H9 (cell line): ENCODE measurements at regions not wholly inside any gene's neighbourhood (a gene's known extent, or its start where the extent isn't known, plus 50 kb on each side); places are given as distances from the start of the nearest gene placed in this dataset.

ENCODE experiments used
- DNase-seq: peaks from one replicate; pipeline ENCODE4 v3.0.0-alpha.2; 2017
- H2AFZ ChIP-seq: one replicate; pipeline ENCODE4 v1.6.1; 2013; ENCODE audit warnings: mild to moderate bottlenecking, low read length, control low read depth, moderate library complexity
- H2AK5ac ChIP-seq: 2 replicates; pipeline ENCODE4 v1.6.1; 2013; ENCODE audit warnings: low read length, control low read depth, mixed read lengths; ENCODE audit not compliant: insufficient read length
- H2BK120ac ChIP-seq: one replicate; pipeline ENCODE4 v1.6.1; 2013; ENCODE audit warnings: low read depth, mild to moderate bottlenecking, low read length, control low read depth, inconsistent platforms; ENCODE audit not compliant: poor library complexity, severe bottlenecking
- H2BK12ac ChIP-seq: 2 replicates; pipeline ENCODE4 v1.6.1; 2013; ENCODE audit warnings: low read length, control low read depth, mixed read lengths, low read depth; ENCODE audit not compliant: insufficient read length
- H2BK15ac ChIP-seq: 2 replicates; pipeline ENCODE4 v1.6.1; 2013; ENCODE audit warnings: low read depth, low read length, control low read depth
- H2BK20ac ChIP-seq: one replicate; pipeline ENCODE4 v1.6.1; 2013; ENCODE audit warnings: low read depth, mild to moderate bottlenecking, low read length, control low read depth, inconsistent platforms; ENCODE audit not compliant: poor library complexity, severe bottlenecking
- H2BK5ac ChIP-seq: 2 replicates; pipeline ENCODE4 v1.6.1; 2013; ENCODE audit warnings: low read length, control low read depth, mixed read lengths; ENCODE audit not compliant: insufficient read length
- H3K14ac ChIP-seq: 2 replicates; pipeline ENCODE4 v1.6.1; 2013; ENCODE audit warnings: low read length, control low read depth; ENCODE audit not compliant: insufficient read depth
- H3K18ac ChIP-seq: 2 replicates; pipeline ENCODE4 v1.6.1; 2013; ENCODE audit warnings: low read depth, mild to moderate bottlenecking, mixed read lengths, low read length, control low read depth; ENCODE audit not compliant: insufficient read length
- H3K23ac ChIP-seq: 2 replicates; pipeline ENCODE4 v1.6.1; 2013; ENCODE audit warnings: low read length, control low read depth, mixed read lengths, low read depth; ENCODE audit not compliant: insufficient read length
- H3K23me2 ChIP-seq: 2 replicates; pipeline ENCODE4 v1.6.1; 2013; ENCODE audit warnings: low read depth, mild to moderate bottlenecking, mixed read lengths, low read length, control low read depth; ENCODE audit not compliant: insufficient read length, poor library complexity, severe bottlenecking
- H3K27ac ChIP-seq: 2 replicates; pipeline ENCODE4 v1.5.1; 2013; ENCODE audit warnings: low read length, control low read depth, mixed read lengths, low read depth; ENCODE audit not compliant: insufficient read length
- H3K27me3 ChIP-seq: 2 replicates; pipeline ENCODE4 v1.6.1; 2013; ENCODE audit warnings: low read length, control low read depth, inconsistent platforms; ENCODE audit not compliant: insufficient read depth
- H3K4ac ChIP-seq: 2 replicates; pipeline ENCODE4 v1.6.1; 2013; ENCODE audit warnings: low read depth, mild to moderate bottlenecking, control low read depth, inconsistent platforms, low read length, moderate library complexity
- H3K4me1 ChIP-seq: 2 replicates; pipeline ENCODE4 v1.6.1; 2013; ENCODE audit warnings: low read length, control low read depth, inconsistent platforms; ENCODE audit not compliant: insufficient read depth
- H3K4me2 ChIP-seq: 2 replicates; pipeline ENCODE4 v1.6.1; 2013; ENCODE audit warnings: low read length, control low read depth, mixed read lengths; ENCODE audit not compliant: insufficient read length, insufficient read depth
- H3K56ac ChIP-seq: 2 replicates; pipeline ENCODE4 v1.6.1; 2013; ENCODE audit warnings: low read depth, mild to moderate bottlenecking, mixed read lengths, low read length, control low read depth; ENCODE audit not compliant: insufficient read length
- H3K79me1 ChIP-seq: 2 replicates; pipeline ENCODE4 v1.6.1; 2013; ENCODE audit warnings: low read depth, mild to moderate bottlenecking, moderate library complexity, low read length, control low read depth, inconsistent platforms; ENCODE audit not compliant: insufficient read depth, poor library complexity, severe bottlenecking
- H3K79me2 ChIP-seq: 2 replicates; pipeline ENCODE4 v1.6.1; 2013; ENCODE audit warnings: low read length, control low read depth, inconsistent platforms; ENCODE audit not compliant: insufficient read depth
- H3K9ac ChIP-seq: 2 replicates; pipeline ENCODE4 v1.6.1; 2013; ENCODE audit warnings: low read length, control low read depth, mixed read lengths; ENCODE audit not compliant: insufficient read length; ENCODE audit errors: extremely low read depth
- H3K9me3 ChIP-seq: one replicate; pipeline ENCODE4 v1.6.1; 2013; ENCODE audit warnings: low read depth, low read length, inconsistent platforms; ENCODE audit not compliant: control insufficient read depth
- H3T11ph ChIP-seq: one replicate; pipeline ENCODE4 v1.6.1; 2013; ENCODE audit warnings: mild to moderate bottlenecking, low read length, control low read depth, inconsistent platforms
- H4K20me1 ChIP-seq: one replicate; pipeline ENCODE4 v1.6.1; 2013; ENCODE audit not compliant: control insufficient read depth, insufficient read length, insufficient read depth
- H4K5ac ChIP-seq: 2 replicates; pipeline ENCODE4 v1.6.1; 2013; ENCODE audit warnings: low read depth, mild to moderate bottlenecking, mixed read lengths, low read length, control low read depth; ENCODE audit not compliant: insufficient read length
- H4K8ac ChIP-seq: replicated peaks from 2 replicates; pipeline ENCODE4 v1.6.1; 2013; ENCODE audit warnings: low read length, control low read depth, mixed read lengths, low read depth; ENCODE audit not compliant: insufficient read length
- H4K91ac ChIP-seq: 2 replicates; pipeline ENCODE4 v1.6.1; 2013; ENCODE audit warnings: low read depth, mild to moderate bottlenecking, moderate library complexity, mixed read lengths, low read length, control low read depth; ENCODE audit not compliant: insufficient read length
- H3K27ac Mint-ChIP-seq, 3 experiments: 2 replicates in 2 of 3; 3 replicates in 1 of 3; pipeline ENCODE4 v1.8.0; 2020 to 2021; ENCODE audit warnings: mixed read lengths in 3 of 3, mild to moderate bottlenecking in 1 of 3, moderate library complexity in 1 of 3
- H3K27me3 Mint-ChIP-seq: 2 replicates; pipeline ENCODE4 v1.8.0; 2021; ENCODE audit warnings: low read depth, mild to moderate bottlenecking, moderate library complexity, mixed read lengths
- H3K36me3 Mint-ChIP-seq, 3 experiments: 2 replicates in 2 of 3; 3 replicates in 1 of 3; pipeline ENCODE4 v1.8.0; 2020 to 2021; ENCODE audit warnings: low read depth in 3 of 3, mixed read lengths in 3 of 3; ENCODE audit not compliant: insufficient read depth in 1 of 3
- H3K4me1 Mint-ChIP-seq, 2 experiments: 2 replicates each; pipeline ENCODE4 v1.8.0; 2020; ENCODE audit warnings: mixed read lengths in 2 of 2
- H3K4me3 Mint-ChIP-seq, 2 experiments: 2 replicates in 1 of 2; 3 replicates in 1 of 2; pipeline ENCODE4 v1.8.0; 2020 to 2021; ENCODE audit warnings: mild to moderate bottlenecking in 2 of 2, mixed read lengths in 2 of 2, moderate library complexity in 1 of 2
- H3K9me3 Mint-ChIP-seq, 2 experiments: 2 replicates in 1 of 2; 3 replicates in 1 of 2; pipeline ENCODE4 v1.8.0; 2020; ENCODE audit warnings: mild to moderate bottlenecking in 2 of 2, mixed read lengths in 2 of 2, moderate library complexity in 1 of 2
- WGBS: extraction: QIAGEN DNeasy Blood & Tissue Kit; methylation state at CpG from one replicate; pipeline ENCODE4 v1.1.7; 2013; ENCODE audit warnings: missing lambda C conversion rate, low lambda C conversion rate, mixed read lengths; ENCODE audit not compliant: insufficient read length; ENCODE audit errors: extremely low coverage; 5-methylcytosine and 5-hydroxymethylcytosine counted together
- TF ChIP-seq, protein P1 (sequence below): fragments of 200-600 bp; sonication (generic); conservative IDR thresholded peaks from 3 replicates; pipeline ENCODE4 v1.8.0; 2021; ENCODE audit warnings: antibody characterized with exemption, mild to moderate bottlenecking

DNA sequence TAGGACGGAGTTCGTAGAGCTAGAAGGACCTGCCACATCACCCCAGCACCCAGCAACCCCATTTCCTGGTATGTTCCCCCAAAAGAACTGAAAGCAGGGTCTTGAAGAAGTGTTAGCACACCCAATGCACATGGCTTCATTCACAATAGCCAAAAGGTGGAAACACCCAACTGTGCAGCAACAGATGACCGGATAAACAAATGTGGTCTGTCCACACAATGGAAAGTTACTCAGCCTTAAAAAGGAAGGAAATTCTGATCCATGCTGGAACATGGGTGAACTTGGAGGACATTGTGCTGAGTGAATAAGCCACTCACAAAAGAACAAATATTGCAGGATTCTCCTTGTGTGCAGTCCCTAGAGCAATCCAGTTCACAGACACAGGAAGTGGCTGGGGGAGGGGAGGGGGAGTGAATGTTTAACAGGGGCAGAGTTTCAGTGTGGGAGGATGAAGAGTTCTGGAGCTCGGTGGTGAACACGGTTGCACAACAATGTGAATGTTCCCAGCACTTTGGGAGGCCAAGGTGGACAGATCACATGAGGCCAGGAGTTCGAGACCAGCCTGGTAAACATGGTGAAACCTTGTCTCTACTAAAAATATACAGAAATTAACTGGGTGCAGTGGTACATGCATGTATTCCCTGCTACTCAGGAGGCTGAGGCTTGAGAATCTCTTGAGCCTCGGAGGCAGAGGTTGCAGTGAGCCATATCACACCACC, 157.5 kb downstream of the NUP210 start:
- Histone ChIP-seq H4K91ac (no peak overlapping the region), H3K79me1 (no peaks in the 10 kb centered on the region), H3K56ac (no peak overlapping the region), H3T11ph (no peak overlapping the region), H3K18ac (no peak overlapping the region), H2BK15ac (no peak overlapping the region), H2BK12ac (no peak overlapping the region), H2AFZ (no peak overlapping the region), H2BK5ac (no peak overlapping the region), H3K4me2 (no peak overlapping the region), H3K23ac (no peak overlapping the region), H4K5ac (no peak overlapping the region), H3K9me3 (no peaks in the 10 kb centered on the region), H3K4ac (no peak overlapping the region), H3K27me3 (no peaks in the 10 kb centered on the region), H3K4me1 (peaks cover 6% of the 10 kb centered on the region; the same call in 1 of the 2 replicates), H3K27ac (no peak overlapping the region), H4K20me1 (no peaks in the 10 kb centered on the region), H4K8ac (no peak overlapping the region), H2BK120ac (no peak overlapping the region), H3K14ac (no peak overlapping the region), H3K9ac (no peak overlapping the region), H2AK5ac (no peak overlapping the region), H2BK20ac (no peak overlapping the region), H3K23me2 (no peaks in the 10 kb centered on the region), H3K79me2 (no peaks in the 10 kb centered on the region; the same call in 1 of the 2 replicates)
- H3K4me3 Mint-ChIP-seq, result no peak overlapping the region
- TF ChIP-seq, protein P1, sequence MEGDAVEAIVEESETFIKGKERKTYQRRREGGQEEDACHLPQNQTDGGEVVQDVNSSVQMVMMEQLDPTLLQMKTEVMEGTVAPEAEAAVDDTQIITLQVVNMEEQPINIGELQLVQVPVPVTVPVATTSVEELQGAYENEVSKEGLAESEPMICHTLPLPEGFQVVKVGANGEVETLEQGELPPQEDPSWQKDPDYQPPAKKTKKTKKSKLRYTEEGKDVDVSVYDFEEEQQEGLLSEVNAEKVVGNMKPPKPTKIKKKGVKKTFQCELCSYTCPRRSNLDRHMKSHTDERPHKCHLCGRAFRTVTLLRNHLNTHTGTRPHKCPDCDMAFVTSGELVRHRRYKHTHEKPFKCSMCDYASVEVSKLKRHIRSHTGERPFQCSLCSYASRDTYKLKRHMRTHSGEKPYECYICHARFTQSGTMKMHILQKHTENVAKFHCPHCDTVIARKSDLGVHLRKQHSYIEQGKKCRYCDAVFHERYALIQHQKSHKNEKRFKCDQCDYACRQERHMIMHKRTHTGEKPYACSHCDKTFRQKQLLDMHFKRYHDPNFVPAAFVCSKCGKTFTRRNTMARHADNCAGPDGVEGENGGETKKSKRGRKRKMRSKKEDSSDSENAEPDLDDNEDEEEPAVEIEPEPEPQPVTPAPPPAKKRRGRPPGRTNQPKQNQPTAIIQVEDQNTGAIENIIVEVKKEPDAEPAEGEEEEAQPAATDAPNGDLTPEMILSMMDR, result no peak
- peak overlapping the region in 1 of 3 experiments; percentile 36; a peak in 1 of 7 replicates for H3K27ac Mint-ChIP-seq
- peaks cover 0 to 3% (median 0%) of the 10 kb centered on the region in 3 experiments; a peak in 1 of 7 replicates for H3K36me3 Mint-ChIP-seq
- no peak for DNase-seq
- peaks cover 2% of the 10 kb centered on the region for H3K27me3 Mint-ChIP-seq
- H3K9me3 Mint-ChIP-seq, result peaks cover 2 to 4% of the 10 kb centered on the region in 2 experiments; a peak in 3 of 5 replicates
- WGBS, result no CpG with 5 or more reads among the region's 7 CpGs
- peaks cover 9 to 11% of the 10 kb centered on the region in 2 experiments; a peak in 3 of 4 replicates for H3K4me1 Mint-ChIP-seq
